Gastrocnemius medialis (tissue), 4 donors: ENCODE measurements at regions not wholly inside any gene's neighbourhood (a gene's known extent, or its start where the extent isn't known, plus 50 kb on each side); places are given as distances from the start of the nearest gene placed in this dataset.

Source experiments
- ATAC-seq, 2 donors: fragments of 150-250 bp; one replicate each; pipeline ENCODE4 v1.9.1; 2016
- DNase-seq, 2 donors: peaks; one replicate each; pipeline ENCODE4 v3.0.0-alpha.2; 2019
- H3K27ac ChIP-seq, 4 donors: fragments of 200-600 bp; sonication (generic); 1 replicate in 1 of 4; 2 replicates in 3 of 4; pipeline ENCODE4 v1.5.1; 2016 to 2018; ENCODE audit warnings: mild to moderate bottlenecking in 2 of 4, moderate library complexity in 1 of 4
- H3K27me3 ChIP-seq, 3 donors: fragments of 200-600 bp; sonication (generic) in 2 of 3; 1 replicate in 1 of 3; 2 replicates in 2 of 3; pipeline versions ENCODE4 v1.5.1 to v1.6.0; 2016 to 2019; ENCODE audit warnings: mild to moderate bottlenecking in 1 of 3, moderate library complexity in 1 of 3
- H3K36me3 ChIP-seq, 2 donors: fragments of 200-600 bp; sonication (generic) in 1 of 2; one replicate each; pipeline ENCODE4 v1.5.1; 2017 to 2018
- H3K4me1 ChIP-seq, 2 donors: fragments of 200-600 bp; sonication (generic) in 1 of 2; one replicate each; pipeline ENCODE4 v1.5.1; 2016 to 2017; ENCODE audit warnings: mild to moderate bottlenecking in 2 of 2
- H3K4me3 ChIP-seq, 4 donors: fragments of 200-600 bp; sonication (generic) in 3 of 4; 1 replicate in 1 of 4; 2 replicates in 3 of 4; pipeline ENCODE4 v1.5.1; 2016 to 2019; ENCODE audit warnings: mild to moderate bottlenecking in 2 of 4
- H3K9me3 ChIP-seq, 3 donors: fragments of 200-600 bp; sonication (generic) in 2 of 3; 1 replicate in 1 of 3; 2 replicates in 2 of 3; pipeline ENCODE4 v1.5.1; 2016 to 2019
- POLR2A ChIP-seq, 2 donors: fragments of 450-650 bp; IDR thresholded peaks; one replicate each; pipeline ENCODE4 v1.6.1; 2017; ENCODE audit warnings: antibody characterized with exemption in 2 of 2, mild to moderate bottlenecking in 2 of 2, moderate library complexity in 2 of 2
- in situ Hi-C, 4 donors: fragments of 200-750 bp; cut with MboI; loops; one replicate each; pipeline versions ENCODE4 v1.15.0 to v1.8.0; 2017; ENCODE audit warnings: low sequenced_read_pairs in 4 of 4
- intact Hi-C: fragments of 100-400 bp; cut with DNase I; formaldehyde crosslinking; loops from one replicate; pipeline ENCODE4 v1.15.1; 2023; ENCODE audit warnings: low total_unique reads
- TF ChIP-seq, protein P1 (sequence below), 5 experiments: fragments of 450-650 bp in 3 of 5; fragments of 200-600 bp in 2 of 5; sonication (generic) in 2 of 5; IDR thresholded peaks in 4 of 5; conservative IDR thresholded peaks in 1 of 5; 1 replicate in 4 of 5; 2 replicates in 1 of 5; pipeline ENCODE4 v1.5.1; 2016 to 2019; ENCODE audit warnings: antibody characterized with exemption in 5 of 5, mild to moderate bottlenecking in 3 of 5, moderate library complexity in 3 of 5

DNA sequence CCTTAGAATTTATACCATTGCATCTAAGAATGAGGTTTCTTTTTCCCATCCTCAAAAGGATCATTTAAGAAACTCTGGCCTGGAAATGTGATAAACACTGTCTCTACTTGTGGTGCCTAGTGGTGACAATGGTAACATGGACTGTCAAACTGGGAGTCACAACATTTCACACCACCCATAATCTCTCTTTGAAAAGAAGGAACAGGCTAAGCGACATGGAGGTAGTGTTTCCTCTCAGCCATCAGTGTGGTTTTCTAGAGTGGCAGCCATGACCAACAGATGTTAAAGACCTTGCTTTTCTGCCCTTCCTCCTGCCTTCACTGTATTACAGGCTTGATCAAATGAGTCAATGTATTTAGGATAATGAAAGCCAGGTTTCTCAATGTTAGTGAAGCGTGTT lies 283.1 kb upstream of the STAC start:
- Histone ChIP-seq H3K27ac (no peak overlapping the region), H3K4me3 (no peak overlapping the region), H3K36me3 (no peaks in the 10 kb centered on the region), H3K4me1 (no peaks in the 10 kb centered on the region), H3K9me3 (no peaks in the 10 kb centered on the region), H3K27me3 (no peaks in the 10 kb centered on the region)
- TF ChIP-seq POLR2A (IDR thresholded peaks at IDR 0.05) = no peak
- TF ChIP-seq, protein P1, sequence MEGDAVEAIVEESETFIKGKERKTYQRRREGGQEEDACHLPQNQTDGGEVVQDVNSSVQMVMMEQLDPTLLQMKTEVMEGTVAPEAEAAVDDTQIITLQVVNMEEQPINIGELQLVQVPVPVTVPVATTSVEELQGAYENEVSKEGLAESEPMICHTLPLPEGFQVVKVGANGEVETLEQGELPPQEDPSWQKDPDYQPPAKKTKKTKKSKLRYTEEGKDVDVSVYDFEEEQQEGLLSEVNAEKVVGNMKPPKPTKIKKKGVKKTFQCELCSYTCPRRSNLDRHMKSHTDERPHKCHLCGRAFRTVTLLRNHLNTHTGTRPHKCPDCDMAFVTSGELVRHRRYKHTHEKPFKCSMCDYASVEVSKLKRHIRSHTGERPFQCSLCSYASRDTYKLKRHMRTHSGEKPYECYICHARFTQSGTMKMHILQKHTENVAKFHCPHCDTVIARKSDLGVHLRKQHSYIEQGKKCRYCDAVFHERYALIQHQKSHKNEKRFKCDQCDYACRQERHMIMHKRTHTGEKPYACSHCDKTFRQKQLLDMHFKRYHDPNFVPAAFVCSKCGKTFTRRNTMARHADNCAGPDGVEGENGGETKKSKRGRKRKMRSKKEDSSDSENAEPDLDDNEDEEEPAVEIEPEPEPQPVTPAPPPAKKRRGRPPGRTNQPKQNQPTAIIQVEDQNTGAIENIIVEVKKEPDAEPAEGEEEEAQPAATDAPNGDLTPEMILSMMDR (IDR thresholded peaks at IDR 0.05 in 4 of 5, conservative IDR thresholded peaks at IDR 0.05 in 1 of 5) = no peak
- DNase-seq = no peak
- no peak for ATAC-seq
- intact Hi-C loops = no loop called here
- in situ Hi-C loops = no loop called here

DNA sequence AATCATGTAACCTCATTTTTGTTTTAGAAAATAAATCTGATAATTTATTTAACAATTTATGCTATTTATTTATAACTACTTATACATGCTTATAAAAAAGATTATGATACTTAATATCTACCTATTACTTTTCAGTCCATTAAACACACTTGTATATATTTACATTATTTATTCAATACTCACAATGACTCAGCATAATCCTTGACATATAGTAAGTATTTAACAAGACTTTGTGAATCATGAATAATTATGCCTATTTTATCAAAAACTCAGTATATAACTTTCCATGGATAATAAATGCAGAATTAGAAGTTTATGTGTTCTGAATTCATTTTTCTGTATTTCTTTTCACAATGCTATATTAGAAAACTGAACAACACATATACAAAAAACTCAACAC lies 266.0 kb upstream of the STAC start:
- no peak overlapping the region for H3K4me3 ChIP-seq
- no peaks in the 10 kb centered on the region for H3K4me1 ChIP-seq
- ATAC-seq = no peak
- TF ChIP-seq, protein P1 (IDR thresholded peaks at IDR 0.05 in 4 of 5, conservative IDR thresholded peaks at IDR 0.05 in 1 of 5) = no peak
- no peak for TF ChIP-seq POLR2A (IDR thresholded peaks at IDR 0.05)
- in situ Hi-C loops (no loop called here), intact Hi-C loops (no loop called here)
- H3K27me3 ChIP-seq = no peaks in the 10 kb centered on the region
- H3K9me3 ChIP-seq = no peaks in the 10 kb centered on the region
- no peak overlapping the region for H3K27ac ChIP-seq
- H3K36me3 ChIP-seq = no peaks in the 10 kb centered on the region
- no peak for DNase-seq

DNA sequence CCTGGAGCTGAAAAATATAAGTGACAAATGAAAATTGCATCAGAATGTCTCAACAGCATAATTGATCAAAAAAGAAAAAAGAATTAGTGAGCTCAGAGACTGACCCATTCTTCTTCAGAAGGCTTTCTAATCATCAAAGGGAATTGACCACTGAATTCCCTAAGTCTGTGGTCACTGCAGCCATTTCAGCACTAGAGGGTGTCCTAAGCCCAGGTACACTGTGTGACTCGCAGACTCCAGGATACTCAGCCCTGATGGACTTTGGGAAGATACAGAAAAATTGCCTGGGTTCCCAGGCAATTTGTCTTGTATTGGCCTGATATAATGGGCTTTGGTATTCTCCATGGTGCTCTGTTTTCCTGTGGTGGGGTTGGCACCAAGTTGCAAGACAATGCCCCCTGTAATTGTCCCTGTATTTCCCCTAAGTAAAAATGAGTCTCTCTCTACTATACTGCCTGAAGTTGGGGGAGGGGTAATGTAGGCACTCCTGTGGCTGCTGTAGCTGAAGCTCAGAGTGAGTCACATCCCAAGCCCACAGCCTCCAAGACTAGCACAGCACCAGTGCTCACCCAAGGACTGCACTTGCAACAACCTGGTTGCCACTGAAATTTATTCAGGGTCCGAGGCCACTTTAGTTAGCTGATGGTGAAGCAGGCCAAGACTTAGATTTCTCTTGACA lies 256.0 kb upstream of the STAC start:
- Histone ChIP-seq H3K4me3 (no peak overlapping the region), H3K4me1 (no peaks in the 10 kb centered on the region), H3K9me3 (no peaks in the 10 kb centered on the region), H3K36me3 (no peaks in the 10 kb centered on the region), H3K27me3 (no peaks in the 10 kb centered on the region), H3K27ac (no peak overlapping the region)
- no peak for DNase-seq
- intact Hi-C loops = no loop called here
- ATAC-seq = no peak
- in situ Hi-C loops = no loop called here
- no peak for TF ChIP-seq POLR2A (IDR thresholded peaks at IDR 0.05)
- TF ChIP-seq, protein P1 (IDR thresholded peaks at IDR 0.05 in 4 of 5, conservative IDR thresholded peaks at IDR 0.05 in 1 of 5) = peak in 1 of 5 experiments; percentile 8

DNA sequence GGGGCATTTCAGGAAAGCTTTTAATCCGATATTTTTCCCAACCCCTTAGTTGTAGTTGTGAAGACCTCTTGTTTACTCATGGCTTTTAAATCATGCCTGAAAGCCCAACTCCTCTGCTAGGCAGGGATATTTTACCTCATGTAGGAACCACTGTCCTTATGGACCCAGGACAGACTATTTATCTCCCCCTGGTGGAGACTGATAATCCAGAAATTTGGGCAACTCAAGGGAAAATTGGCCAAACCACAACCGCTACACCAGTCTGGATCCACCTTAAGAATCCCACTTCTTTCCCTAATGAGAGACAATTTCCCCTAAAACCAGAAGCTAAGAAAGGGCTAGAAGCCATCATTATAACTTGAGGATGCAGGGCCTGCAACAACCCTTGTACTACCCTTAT lies 248.1 kb upstream of the STAC start:
- in situ Hi-C loops = no loop called here
- Histone ChIP-seq H3K27ac (no peak overlapping the region), H3K36me3 (no peaks in the 10 kb centered on the region), H3K4me3 (no peak overlapping the region), H3K9me3 (no peaks in the 10 kb centered on the region), H3K27me3 (no peaks in the 10 kb centered on the region), H3K4me1 (no peaks in the 10 kb centered on the region)
- no peak for DNase-seq
- no peak for ATAC-seq
- intact Hi-C loops = no loop called here
- no peak for TF ChIP-seq POLR2A (IDR thresholded peaks at IDR 0.05)
- TF ChIP-seq, protein P1 (IDR thresholded peaks at IDR 0.05 in 4 of 5, conservative IDR thresholded peaks at IDR 0.05 in 1 of 5) = no peak

DNA sequence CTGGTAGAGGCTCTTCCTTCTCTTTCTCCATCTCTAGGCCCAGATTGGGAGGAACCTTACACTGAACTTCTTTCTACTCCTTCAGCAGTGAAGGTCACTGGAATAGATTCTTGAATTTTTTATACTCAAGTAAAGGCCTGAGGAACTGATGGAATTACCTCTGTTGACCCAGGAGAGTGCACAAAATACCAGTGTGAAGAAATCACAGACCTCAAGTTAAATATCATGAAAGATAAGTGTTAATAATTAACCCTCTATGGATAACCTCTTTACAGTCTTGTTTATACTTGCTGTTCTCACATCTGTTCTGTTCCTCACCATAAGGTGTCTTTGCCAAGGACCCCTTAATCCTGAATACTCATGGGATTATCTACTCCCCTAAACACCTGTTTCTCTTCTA lies 244.4 kb upstream of the STAC start:
- H3K9me3 ChIP-seq = no peaks in the 10 kb centered on the region
- H3K4me1 ChIP-seq = no peaks in the 10 kb centered on the region
- H3K4me3 ChIP-seq = no peak overlapping the region
- TF ChIP-seq POLR2A (IDR thresholded peaks at IDR 0.05) = no peak
- TF ChIP-seq, protein P1 (IDR thresholded peaks at IDR 0.05 in 4 of 5, conservative IDR thresholded peaks at IDR 0.05 in 1 of 5) = no peak
- no peak for ATAC-seq
- intact Hi-C loops = no loop called here
- no peak overlapping the region for H3K27ac ChIP-seq
- no peaks in the 10 kb centered on the region for H3K36me3 ChIP-seq
- in situ Hi-C loops = no loop called here
- H3K27me3 ChIP-seq = no peaks in the 10 kb centered on the region
- DNase-seq = no peak
